Lower lobe of right lung (tissue), 2 donors: ENCODE measurements at regions not wholly inside any gene's neighbourhood (a gene's known extent, or its start where the extent isn't known, plus 50 kb on each side); places are given as distances from the start of the nearest gene placed in this dataset.

Experiments
- ATAC-seq, 2 donors: fragments of 200-7000 bp; cut with Tn5 transposase; one replicate each; pipeline ENCODE4 v1.9.1; 2020 to 2022; ENCODE audit warnings: mild to moderate bottlenecking in 2 of 2, moderate library complexity in 2 of 2
- DNase-seq: peaks from one replicate; pipeline ENCODE4 v3.0.0-alpha.2; 2020
- H3K27ac ChIP-seq: fragments of 200-600 bp; one replicate; pipeline ENCODE4 v1.8.0; 2022
- H3K27me3 ChIP-seq: fragments of 200-600 bp; one replicate; pipeline ENCODE4 v1.8.0; 2022; ENCODE audit warnings: low read depth
- H3K36me3 ChIP-seq: fragments of 200-600 bp; one replicate; pipeline ENCODE4 v1.8.0; 2022; ENCODE audit warnings: mild to moderate bottlenecking
- H3K4me1 ChIP-seq: fragments of 200-600 bp; one replicate; pipeline ENCODE4 v1.8.0; 2022
- H3K4me3 ChIP-seq: fragments of 200-600 bp; one replicate; pipeline ENCODE4 v1.8.0; 2022; ENCODE audit warnings: mild to moderate bottlenecking
- H3K9me3 ChIP-seq: fragments of 200-600 bp; one replicate; pipeline ENCODE4 v1.8.0; 2022
- CTCF ChIP-seq: fragments of 200-600 bp; IDR thresholded peaks from one replicate; pipeline ENCODE4 v1.8.0; 2022; ENCODE audit warnings: antibody characterized with exemption, mild to moderate bottlenecking
- intact Hi-C: fragments of 100-400 bp; cut with DNase I; formaldehyde crosslinking; loops from one replicate; pipeline ENCODE4 v1.11.0; 2022
- donor health status: DM: no; HTN: yes; CAD: no; lungs with severe emphysema.

- no peak for TF ChIP-seq CTCF
- intact Hi-C loops: no loop called here
- no peak for ATAC-seq
These were observed 1294.1 kb downstream of the NSUN3 start for GRCh38 chr3:95356764-95357501.

GRCh38 chr3:95387242-95388021 is 1324.6 kb downstream of the NSUN3 start:
- no peak for TF ChIP-seq CTCF
- DNase-seq (no peak), ATAC-seq (no peak)
- Histone ChIP-seq H3K27me3 (no peaks in the 10 kb centered on the region), H3K9me3 (no peaks in the 10 kb centered on the region), H3K27ac (no peak overlapping the region), H3K4me3 (no peak overlapping the region), H3K36me3 (no peaks in the 10 kb centered on the region), H3K4me1 (no peaks in the 10 kb centered on the region)
- intact Hi-C loops: no loop called here

More at GRCh38 chr3:95356764-95357501, 1294.1 kb downstream of the NSUN3 start:
- Histone ChIP-seq H3K4me3 (no peak overlapping the region), H3K27ac (no peak overlapping the region), H3K27me3 (no peaks in the 10 kb centered on the region), H3K36me3 (no peaks in the 10 kb centered on the region), H3K4me1 (no peaks in the 10 kb centered on the region), H3K9me3 (no peaks in the 10 kb centered on the region)
- no peak for DNase-seq

GRCh38 chr3:95389725-95390313 is 1327.0 kb downstream of the NSUN3 start:
- ATAC-seq (no peak), DNase-seq (no peak)
- Histone ChIP-seq H3K27me3 (no peaks in the 10 kb centered on the region), H3K4me3 (no peak overlapping the region), H3K9me3 (no peaks in the 10 kb centered on the region), H3K4me1 (no peaks in the 10 kb centered on the region), H3K36me3 (no peaks in the 10 kb centered on the region), H3K27ac (no peak overlapping the region)
- no peak for TF ChIP-seq CTCF
- intact Hi-C loops: no loop called here

- Histone ChIP-seq H3K27me3 (no peaks in the 10 kb centered on the region), H3K9me3 (no peaks in the 10 kb centered on the region), H3K27ac (no peak overlapping the region), H3K4me1 (no peaks in the 10 kb centered on the region), H3K36me3 (no peaks in the 10 kb centered on the region), H3K4me3 (no peak overlapping the region)
- ATAC-seq (no peak), DNase-seq (no peak)
- intact Hi-C loops: no loop called here
- no peak for TF ChIP-seq CTCF
These were observed 1331.4 kb downstream of the NSUN3 start for GRCh38 chr3:95394286-95394685.

GRCh38 chr3:95399585-95399984 is 1336.7 kb downstream of the NSUN3 start:
- Histone ChIP-seq H3K27me3 (no peaks in the 10 kb centered on the region), H3K36me3 (no peaks in the 10 kb centered on the region), H3K4me3 (no peak overlapping the region), H3K27ac (no peak overlapping the region), H3K4me1 (no peaks in the 10 kb centered on the region), H3K9me3 (no peaks in the 10 kb centered on the region)
- no peak for ATAC-seq
- intact Hi-C loops: no loop called here
- no peak for TF ChIP-seq CTCF
- no peak for DNase-seq
